ENCODE measurements at regions not wholly inside any gene's neighbourhood (a gene's known extent, or its start where the extent isn't known, plus 50 kb on each side); places are given as distances from the start of the nearest gene placed in this dataset.

DNA sequence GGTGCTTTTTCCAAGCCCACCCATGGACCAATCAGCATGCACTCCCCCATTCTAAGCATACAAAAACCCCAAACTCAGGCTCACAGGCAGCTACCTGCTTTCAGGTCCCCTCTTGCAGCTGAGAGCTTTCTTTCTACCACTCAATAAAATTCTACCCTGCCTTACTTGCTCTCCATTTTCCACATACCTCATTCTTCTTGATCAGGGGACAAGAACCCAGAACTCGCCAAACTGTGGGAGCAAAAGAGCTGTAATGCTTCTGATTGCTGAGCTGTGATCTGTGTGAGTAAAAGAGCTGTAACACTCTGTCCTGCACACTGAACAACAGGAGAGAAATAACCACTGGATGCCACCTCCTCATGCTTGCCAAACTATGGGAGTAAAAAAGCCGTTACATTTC lies 972.1 kb downstream of the SLITRK5 start:
- in situ Hi-C loops (cut with HindIII; ENCODE audit: low sequenced_read_pairs) = no loop called here

DNA sequence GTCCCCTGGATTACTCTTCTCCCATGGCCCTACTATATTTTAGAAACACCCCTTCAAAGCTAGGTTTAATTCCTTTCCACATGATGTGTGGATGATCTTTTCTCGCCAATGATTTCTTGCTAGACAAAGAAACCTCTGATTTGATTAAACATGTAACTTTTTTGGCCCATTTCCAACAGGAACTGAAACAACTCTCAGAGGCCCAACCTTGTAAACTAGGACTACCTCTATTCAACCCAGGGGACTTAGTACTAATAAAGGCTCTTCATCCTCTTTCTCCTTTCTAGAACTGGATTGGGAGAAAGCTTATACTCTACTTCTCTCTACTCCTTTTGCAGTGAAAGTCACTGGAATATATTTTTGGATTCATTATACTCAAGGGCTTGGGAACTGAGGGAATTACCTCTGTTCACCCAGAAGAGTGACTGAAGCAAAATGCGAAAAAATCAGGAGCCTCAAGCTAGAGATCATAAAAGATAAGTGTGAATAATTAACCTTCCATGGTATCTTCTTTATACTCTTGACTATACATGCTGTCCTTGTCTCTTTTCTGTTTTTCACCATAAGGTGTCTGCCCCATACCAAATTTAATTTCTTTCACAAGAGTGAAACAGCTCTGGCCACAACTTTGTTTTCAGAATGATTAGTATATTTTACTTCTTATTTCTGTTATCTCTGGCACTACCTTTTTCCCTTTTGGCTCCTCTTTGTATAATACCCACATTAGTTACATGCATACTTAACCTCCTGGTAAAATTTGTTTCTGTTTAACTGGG lies 977.6 kb downstream of the SLITRK5 start:
- no peak overlapping the region for H3K4me3 ChIP-seq (ENCODE audit: low read depth, low read length)
- in situ Hi-C loops (cut with HindIII; ENCODE audit: low sequenced_read_pairs) = no loop called here
- TF ChIP-seq, protein P1, sequence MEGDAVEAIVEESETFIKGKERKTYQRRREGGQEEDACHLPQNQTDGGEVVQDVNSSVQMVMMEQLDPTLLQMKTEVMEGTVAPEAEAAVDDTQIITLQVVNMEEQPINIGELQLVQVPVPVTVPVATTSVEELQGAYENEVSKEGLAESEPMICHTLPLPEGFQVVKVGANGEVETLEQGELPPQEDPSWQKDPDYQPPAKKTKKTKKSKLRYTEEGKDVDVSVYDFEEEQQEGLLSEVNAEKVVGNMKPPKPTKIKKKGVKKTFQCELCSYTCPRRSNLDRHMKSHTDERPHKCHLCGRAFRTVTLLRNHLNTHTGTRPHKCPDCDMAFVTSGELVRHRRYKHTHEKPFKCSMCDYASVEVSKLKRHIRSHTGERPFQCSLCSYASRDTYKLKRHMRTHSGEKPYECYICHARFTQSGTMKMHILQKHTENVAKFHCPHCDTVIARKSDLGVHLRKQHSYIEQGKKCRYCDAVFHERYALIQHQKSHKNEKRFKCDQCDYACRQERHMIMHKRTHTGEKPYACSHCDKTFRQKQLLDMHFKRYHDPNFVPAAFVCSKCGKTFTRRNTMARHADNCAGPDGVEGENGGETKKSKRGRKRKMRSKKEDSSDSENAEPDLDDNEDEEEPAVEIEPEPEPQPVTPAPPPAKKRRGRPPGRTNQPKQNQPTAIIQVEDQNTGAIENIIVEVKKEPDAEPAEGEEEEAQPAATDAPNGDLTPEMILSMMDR (IDR thresholded peaks at IDR 0.05; ENCODE audit: low read depth, low read length) = no peak
- no peak for DNase-seq (ENCODE audit: low read depth, low spot score)

More for the DNA sequence above, 972.1 kb downstream of the SLITRK5 start:
- no peak for DNase-seq (ENCODE audit: low read depth, low spot score)
- TF ChIP-seq, protein P1 (IDR thresholded peaks at IDR 0.05; ENCODE audit: low read depth, low read length) = no peak
- no peak overlapping the region for H3K4me3 ChIP-seq (ENCODE audit: low read depth, low read length)

DNA sequence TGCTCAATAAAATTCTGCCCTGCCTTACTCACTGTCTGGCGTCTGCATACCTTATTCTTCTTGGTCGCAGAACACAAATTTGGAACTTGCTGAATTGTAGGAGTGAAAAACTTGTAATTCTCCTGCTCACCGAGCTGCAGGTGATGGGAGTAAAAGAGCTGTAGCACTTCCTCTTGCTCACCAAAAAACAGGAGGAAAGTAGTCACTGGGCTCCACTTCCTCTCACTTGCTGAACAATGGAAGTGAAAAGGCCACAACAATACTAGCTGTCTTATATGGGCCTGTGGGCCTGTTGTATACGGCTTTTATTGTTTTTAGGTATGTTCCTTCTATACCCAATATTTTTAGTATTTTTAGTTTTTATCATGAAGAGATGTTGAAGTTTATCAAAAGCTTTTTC lies 978.7 kb downstream of the SLITRK5 start:
- DNase-seq (ENCODE audit: low read depth, low spot score) = no peak
- TF ChIP-seq, protein P1 (IDR thresholded peaks at IDR 0.05; ENCODE audit: low read depth, low read length) = no peak
- in situ Hi-C loops (cut with HindIII; ENCODE audit: low sequenced_read_pairs) = no loop called here
- no peak overlapping the region for H3K4me3 ChIP-seq (ENCODE audit: low read depth, low read length)

DNA sequence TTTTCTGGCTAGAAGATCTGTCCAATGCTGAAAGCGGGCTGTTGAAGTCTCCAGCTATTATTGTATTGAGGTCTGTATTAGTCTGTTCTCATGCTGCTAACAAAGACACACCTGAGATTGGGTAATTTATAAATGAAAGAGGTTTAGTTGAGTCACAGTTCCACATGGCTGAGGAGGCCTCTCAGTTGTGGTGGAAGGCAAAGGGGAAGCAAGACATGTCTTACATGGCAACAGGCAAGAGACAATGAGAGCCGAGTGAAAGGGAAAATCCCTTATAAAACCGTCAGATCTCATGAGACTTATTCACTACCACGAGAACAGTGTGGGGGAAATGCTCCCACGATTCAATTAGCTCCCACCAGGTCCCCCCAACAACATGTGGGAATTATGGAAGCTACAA lies 980.4 kb downstream of the SLITRK5 start:
- TF ChIP-seq, protein P1 (IDR thresholded peaks at IDR 0.05; ENCODE audit: low read depth, low read length) = no peak
- no peak overlapping the region for H3K4me3 ChIP-seq (ENCODE audit: low read depth, low read length)
- DNase-seq (ENCODE audit: low read depth, low spot score) = no peak
- in situ Hi-C loops (cut with HindIII; ENCODE audit: low sequenced_read_pairs) = no loop called here

- TF ChIP-seq, protein P1 (IDR thresholded peaks at IDR 0.05; ENCODE audit: low read depth, low read length) = no peak
- in situ Hi-C loops (cut with HindIII; ENCODE audit: low sequenced_read_pairs) = no loop called here
- DNase-seq (ENCODE audit: low read depth, low spot score) = no peak
- H3K4me3 ChIP-seq (ENCODE audit: low read depth, low read length) = no peak overlapping the region
Measured at GRCh38 chr13:88656751-88657150, 985.6 kb downstream of the SLITRK5 start.

- in situ Hi-C loops (cut with HindIII; ENCODE audit: low sequenced_read_pairs) = no loop called here
- DNase-seq (ENCODE audit: low read depth, low spot score) = no peak
- TF ChIP-seq, protein P1 (IDR thresholded peaks at IDR 0.05; ENCODE audit: low read depth, low read length) = no peak
- H3K4me3 ChIP-seq (ENCODE audit: low read depth, low read length) = no peak overlapping the region
Measured at GRCh38 chr13:88670509-88670908, 999.3 kb downstream of the SLITRK5 start.

Measured in astrocyte of the spinal cord (primary cell).